NT2/D1 (cell line): ENCODE measurements at regions not wholly inside any gene's neighbourhood (a gene's known extent, or its start where the extent isn't known, plus 50 kb on each side); places are given as distances from the start of the nearest gene placed in this dataset.

Experiments used
- DNase-seq: peaks from one replicate; pipeline ENCODE4 v3.0.0-alpha.2; 2011; ENCODE audit warnings: low read depth, low spot score
- H3K27me3 ChIP-seq: 2 replicates; pipeline ENCODE4 v1.6.0; 2011; ENCODE audit warnings: mild to moderate bottlenecking; ENCODE audit not compliant: insufficient read length, insufficient read depth
- H3K36me3 ChIP-seq: 2 replicates; pipeline ENCODE4 v1.6.1; 2011; ENCODE audit warnings: mild to moderate bottlenecking, low read length, mixed read lengths; ENCODE audit not compliant: insufficient read depth, insufficient read length
- H3K4me1 ChIP-seq: 2 replicates; pipeline ENCODE4 v1.5.1; 2011; ENCODE audit not compliant: insufficient read depth, insufficient read length
- H3K4me3 ChIP-seq: 2 replicates; pipeline ENCODE4 v1.5.1; 2011; ENCODE audit warnings: low read depth; ENCODE audit not compliant: insufficient read length
- H3K9ac ChIP-seq: 2 replicates; pipeline ENCODE4 v1.6.0; 2011; ENCODE audit warnings: low read depth; ENCODE audit not compliant: insufficient read length
- H3K9me3 ChIP-seq: 2 replicates; pipeline ENCODE4 v1.5.1; 2011; ENCODE audit warnings: mild to moderate bottlenecking, low read length; ENCODE audit not compliant: insufficient read depth
- SUZ12 ChIP-seq: IDR thresholded peaks from 2 replicates; pipeline ENCODE4 v1.6.1; 2011; ENCODE audit not compliant: insufficient read length, insufficient read depth; ENCODE audit errors: extremely low read depth
- YY1 ChIP-seq: IDR thresholded peaks from 2 replicates; pipeline ENCODE4 v1.6.1; 2011; ENCODE audit not compliant: insufficient read length, insufficient read depth
- ZNF274 ChIP-seq: IDR thresholded peaks from 2 replicates; pipeline ENCODE4 v1.6.1; 2011; ENCODE audit warnings: mild to moderate bottlenecking, low read depth, low read length

GRCh38 chr18:28922936-28923335 is 746.0 kb upstream of the CDH2 start:
- TF ChIP-seq SUZ12 (no peak), ZNF274 (no peak), YY1 (no peak)
- Histone ChIP-seq H3K27me3 (no peaks in the 10 kb centered on the region), H3K36me3 (no peaks in the 10 kb centered on the region), H3K9ac (no peak overlapping the region), H3K4me3 (no peak overlapping the region), H3K4me1 (no peaks in the 10 kb centered on the region), H3K9me3 (no peaks in the 10 kb centered on the region)
- no peak for DNase-seq

DNA sequence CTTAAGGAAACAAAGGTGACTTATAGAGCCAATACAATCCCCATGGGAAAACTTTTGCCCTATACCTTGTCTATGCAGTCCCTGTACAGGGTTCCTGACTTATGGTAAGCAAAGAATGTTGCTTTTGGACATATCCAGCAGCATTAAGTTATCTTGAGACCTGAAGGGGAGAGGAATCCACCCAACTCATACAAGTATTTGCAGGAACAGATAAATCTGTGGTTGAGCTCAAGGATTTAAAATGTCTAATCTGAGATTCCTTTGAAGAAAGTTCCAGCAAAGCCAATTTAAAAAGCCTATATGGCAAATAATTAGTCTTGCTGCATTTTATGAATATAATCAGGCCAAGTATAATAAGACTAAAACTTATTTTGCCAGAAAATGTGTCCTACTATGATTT is 739.5 kb upstream of the CDH2 start:
- no peaks in the 10 kb centered on the region for H3K27me3 ChIP-seq
- DNase-seq, result no peak
- no peaks in the 10 kb centered on the region for H3K9me3 ChIP-seq
- TF ChIP-seq ZNF274 (no peak), YY1 (no peak), SUZ12 (no peak)
- H3K9ac ChIP-seq, result no peak overlapping the region
- H3K4me1 ChIP-seq, result no peaks in the 10 kb centered on the region
- H3K4me3 ChIP-seq, result no peak overlapping the region
- no peaks in the 10 kb centered on the region for H3K36me3 ChIP-seq

DNA sequence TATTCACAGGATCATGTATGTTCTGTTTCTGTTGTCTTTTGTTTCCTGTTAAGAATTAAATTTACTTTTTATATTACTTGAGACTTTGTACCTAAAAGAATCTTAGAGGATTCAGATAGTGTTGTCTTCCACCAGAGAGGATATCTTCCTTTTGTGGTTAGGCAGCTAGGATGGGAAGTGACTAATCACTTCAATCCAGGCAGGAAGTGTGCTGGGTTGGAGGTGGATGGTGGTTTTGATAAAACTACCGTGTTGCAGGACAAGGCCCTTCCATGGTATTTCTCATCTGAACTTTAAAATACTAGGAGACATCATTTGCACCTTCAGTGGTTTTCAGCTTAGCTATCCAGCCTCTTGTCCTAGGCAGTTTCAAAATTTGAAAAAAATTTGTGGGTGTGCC is 728.6 kb upstream of the CDH2 start:
- Histone ChIP-seq H3K4me3 (no peak overlapping the region), H3K36me3 (no peaks in the 10 kb centered on the region), H3K9ac (no peak overlapping the region), H3K4me1 (no peaks in the 10 kb centered on the region), H3K9me3 (no peaks in the 10 kb centered on the region), H3K27me3 (no peaks in the 10 kb centered on the region)
- TF ChIP-seq YY1, result no peak
- no peak for TF ChIP-seq ZNF274
- TF ChIP-seq SUZ12, result no peak
- no peak for DNase-seq

- no peak overlapping the region for H3K4me3 ChIP-seq
- no peaks in the 10 kb centered on the region for H3K4me1 ChIP-seq
- H3K36me3 ChIP-seq, result no peaks in the 10 kb centered on the region
- no peak for DNase-seq
- TF ChIP-seq ZNF274 (no peak), SUZ12 (no peak), YY1 (no peak)
- no peaks in the 10 kb centered on the region for H3K27me3 ChIP-seq
- H3K9ac ChIP-seq, result no peak overlapping the region
- H3K9me3 ChIP-seq, result no peaks in the 10 kb centered on the region
Observed at GRCh38 chr18:28904789-28905364, 727.9 kb upstream of the CDH2 start.

DNA sequence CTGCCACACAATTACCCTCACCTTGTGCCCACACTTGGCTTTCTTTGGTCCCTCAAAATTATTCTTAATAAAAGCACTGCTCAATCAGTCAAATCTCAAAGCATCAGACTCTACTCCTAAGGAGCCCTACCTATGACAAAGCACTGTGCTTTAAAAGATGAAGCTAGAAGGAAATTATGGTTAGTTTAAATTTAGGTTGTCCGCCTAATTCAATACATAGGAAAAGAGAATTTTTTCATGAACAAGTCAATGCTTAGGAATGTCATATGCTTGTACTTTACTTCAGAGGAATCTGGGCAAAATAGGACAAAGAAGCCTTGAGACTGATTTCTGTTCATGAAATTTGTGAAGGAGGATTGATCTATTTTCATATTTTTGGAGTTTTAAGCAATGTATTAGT is 726.4 kb upstream of the CDH2 start:
- no peak for TF ChIP-seq YY1
- TF ChIP-seq ZNF274, result no peak
- TF ChIP-seq SUZ12, result no peak
- no peak overlapping the region for H3K9ac ChIP-seq
- H3K4me3 ChIP-seq, result no peak overlapping the region
- no peaks in the 10 kb centered on the region for H3K4me1 ChIP-seq
- no peaks in the 10 kb centered on the region for H3K9me3 ChIP-seq
- no peaks in the 10 kb centered on the region for H3K27me3 ChIP-seq
- no peak for DNase-seq
- H3K36me3 ChIP-seq, result no peaks in the 10 kb centered on the region

DNA sequence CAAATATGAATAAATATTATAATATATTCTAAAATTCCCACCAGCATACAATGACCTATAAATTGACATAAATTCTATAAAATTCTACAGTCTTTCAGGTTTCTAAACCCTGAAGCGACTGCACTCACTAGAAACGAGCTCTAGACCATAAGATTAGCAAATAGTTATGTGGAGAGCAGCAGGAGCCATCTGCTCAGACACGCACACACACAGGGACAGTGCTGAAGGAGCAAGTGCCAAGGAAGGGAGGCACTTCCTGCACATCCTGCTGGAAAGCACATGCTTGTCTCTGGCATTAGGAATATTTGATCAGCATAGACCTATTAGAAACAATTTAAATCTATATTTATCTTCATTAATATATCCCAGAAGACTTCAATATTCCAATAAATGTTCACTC is 713.9 kb upstream of the CDH2 start:
- Histone ChIP-seq H3K4me3 (no peak overlapping the region), H3K4me1 (no peaks in the 10 kb centered on the region), H3K9me3 (no peaks in the 10 kb centered on the region), H3K36me3 (no peaks in the 10 kb centered on the region), H3K27me3 (no peaks in the 10 kb centered on the region), H3K9ac (no peak overlapping the region)
- TF ChIP-seq YY1 (no peak), SUZ12 (no peak), ZNF274 (no peak)
- DNase-seq, result no peak

DNA sequence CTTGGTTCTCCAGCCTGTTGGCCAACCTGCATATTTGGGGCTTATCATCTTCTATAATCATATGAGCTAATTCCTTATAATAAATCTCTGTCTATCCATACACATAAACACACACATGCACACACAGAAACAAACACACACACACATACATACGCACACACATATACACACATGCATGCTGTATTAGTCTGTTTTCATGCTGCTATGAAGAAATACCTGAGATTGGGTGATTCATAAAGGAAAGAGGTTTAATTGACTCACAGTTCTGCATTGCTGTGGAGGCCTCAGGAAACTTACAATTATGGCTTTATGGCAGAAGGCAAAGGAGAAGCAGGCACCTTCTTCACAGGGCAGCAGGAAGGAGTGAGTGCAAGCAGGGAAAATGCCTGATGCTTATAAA is 707.4 kb upstream of the CDH2 start:
- no peaks in the 10 kb centered on the region for H3K4me1 ChIP-seq
- no peak for TF ChIP-seq SUZ12
- TF ChIP-seq ZNF274, result no peak
- TF ChIP-seq YY1, result no peak
- no peak overlapping the region for H3K9ac ChIP-seq
- no peak for DNase-seq
- no peaks in the 10 kb centered on the region for H3K27me3 ChIP-seq
- H3K4me3 ChIP-seq, result no peak overlapping the region
- no peaks in the 10 kb centered on the region for H3K36me3 ChIP-seq
- H3K9me3 ChIP-seq, result no peaks in the 10 kb centered on the region

GRCh38 chr18:28880856-28881255 is 703.9 kb upstream of the CDH2 start:
- Histone ChIP-seq H3K9ac (no peak overlapping the region), H3K27me3 (no peaks in the 10 kb centered on the region), H3K9me3 (no peaks in the 10 kb centered on the region), H3K4me1 (no peaks in the 10 kb centered on the region), H3K36me3 (no peaks in the 10 kb centered on the region), H3K4me3 (no peak overlapping the region)
- TF ChIP-seq ZNF274 (no peak), SUZ12 (no peak), YY1 (no peak)
- no peak for DNase-seq
